HG02571 (cell line): ENCODE measurements at regions not wholly inside any gene's neighbourhood (a gene's known extent, or its start where the extent isn't known, plus 50 kb on each side); places are given as distances from the start of the nearest gene placed in this dataset.

Experiments
- ATAC-seq: cut with Tn5 transposase; IDR thresholded peaks from one replicate; pipeline ENCODE4 v1.9.1; 2021; ENCODE audit warnings: mild to moderate bottlenecking, moderate library complexity; ENCODE audit not compliant: unreplicated experiment

DNA sequence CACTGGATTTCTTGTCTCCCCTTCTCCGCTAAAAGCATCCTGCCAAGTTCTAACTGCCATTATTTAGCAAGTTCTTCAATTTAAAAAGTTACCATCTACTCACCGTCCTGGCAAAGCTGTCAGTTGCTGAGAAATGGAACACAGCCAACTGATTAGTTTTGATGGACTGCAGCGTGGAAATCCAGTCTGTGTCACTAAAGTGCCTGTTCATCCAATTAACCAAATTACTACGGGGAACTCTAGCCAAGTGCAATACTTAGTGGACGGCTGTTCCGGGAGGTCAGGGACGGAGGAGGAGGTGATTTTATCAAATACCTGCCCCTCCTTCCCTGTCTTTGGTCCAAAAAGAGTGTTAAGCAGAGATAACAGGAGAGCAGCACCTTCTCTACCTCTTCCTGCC, 260.7 kb downstream of the MAF start:
- ATAC-seq: no peak

DNA sequence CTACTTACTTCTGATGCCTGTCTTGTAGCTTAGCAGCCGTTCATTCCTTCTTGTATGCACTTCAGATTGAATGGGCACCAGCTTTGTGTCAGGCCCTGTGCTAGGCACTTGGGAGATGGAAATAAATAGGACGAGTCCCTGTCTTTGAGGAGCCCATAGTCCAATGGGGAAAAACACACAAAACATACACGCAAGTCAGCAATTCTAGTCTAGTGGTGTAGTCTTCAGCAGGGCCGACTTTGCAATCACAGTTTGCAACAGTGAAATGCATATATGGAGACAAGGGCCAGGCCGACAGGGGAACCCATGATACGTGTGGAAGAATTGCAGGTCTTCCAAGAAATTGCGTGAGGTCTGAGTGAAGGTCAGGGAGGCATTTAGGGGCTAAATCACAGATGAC, 262.6 kb downstream of the MAF start:
- ATAC-seq: no peak

- no peak for ATAC-seq
These were observed 263.9 kb downstream of the MAF start for GRCh38 chr16:79336437-79337229.

- ATAC-seq: no peak
These were observed 266.4 kb downstream of the MAF start for GRCh38 chr16:79334127-79334526.

- no peak for ATAC-seq
These were observed 269.5 kb downstream of the MAF start for GRCh38 chr16:79331066-79331465.

DNA sequence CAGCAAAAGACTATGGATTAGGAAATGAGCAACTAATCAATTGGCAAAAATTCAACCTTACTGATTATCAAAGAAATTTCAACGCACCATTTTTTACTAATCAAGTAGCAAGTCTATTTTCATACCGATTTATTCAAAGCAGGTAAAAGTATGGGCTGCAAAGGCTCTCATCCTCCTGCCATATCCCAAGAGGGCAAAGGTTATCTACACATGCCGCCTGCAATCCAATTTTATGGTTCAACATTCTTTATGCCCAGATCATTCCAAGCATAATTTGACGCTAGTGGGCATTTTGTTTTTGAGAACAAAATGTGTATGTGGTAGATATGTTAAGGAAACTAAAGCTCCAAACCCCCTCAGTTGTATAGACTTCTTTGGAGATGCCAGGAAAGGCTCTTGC, 270.6 kb downstream of the MAF start:
- no peak for ATAC-seq

- no peak for ATAC-seq
These were observed 271.4 kb downstream of the MAF start for GRCh38 chr16:79329166-79329521.

DNA sequence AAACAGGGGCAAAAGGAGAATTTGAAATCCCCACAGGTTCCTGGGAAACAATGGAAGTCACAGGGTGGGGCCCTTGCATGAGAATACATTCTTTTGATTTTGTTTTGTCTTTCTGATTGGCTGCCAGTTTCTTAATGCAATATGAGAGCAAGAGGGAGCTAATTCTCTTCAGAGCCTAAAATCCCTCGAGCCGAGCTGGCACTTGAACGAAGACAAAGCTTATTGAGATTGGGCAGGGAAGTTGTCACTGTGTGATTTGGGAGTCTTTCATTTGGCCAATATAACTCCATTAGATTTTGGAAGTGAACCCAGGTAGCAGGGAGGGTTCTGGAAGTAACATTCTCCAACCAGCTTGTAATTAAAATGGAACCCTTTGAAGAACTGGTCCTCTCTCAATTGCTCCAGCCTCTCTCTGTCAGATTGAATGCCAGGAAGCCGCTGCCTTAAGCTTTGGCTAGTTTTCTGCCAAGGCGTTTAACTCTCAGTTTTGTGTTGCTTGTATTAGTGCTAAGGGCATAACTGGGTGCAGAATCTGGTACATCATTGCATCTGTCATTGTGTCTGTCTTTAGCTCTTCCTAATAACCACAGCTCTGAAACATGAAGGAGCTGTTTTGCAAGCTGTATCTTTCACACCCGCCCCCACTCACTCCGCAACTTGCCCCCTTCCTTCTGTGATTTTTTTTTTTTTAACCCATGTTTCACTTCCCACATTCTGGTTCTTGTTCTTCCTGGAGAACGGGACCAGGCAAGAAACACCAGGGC, 272.0 kb downstream of the MAF start:
- no peak for ATAC-seq

GRCh38 chr16:79327836-79328235, 272.7 kb downstream of the MAF start:
- ATAC-seq: no peak

- no peak for ATAC-seq
These were observed 274.0 kb downstream of the MAF start for GRCh38 chr16:79326549-79326948.

DNA sequence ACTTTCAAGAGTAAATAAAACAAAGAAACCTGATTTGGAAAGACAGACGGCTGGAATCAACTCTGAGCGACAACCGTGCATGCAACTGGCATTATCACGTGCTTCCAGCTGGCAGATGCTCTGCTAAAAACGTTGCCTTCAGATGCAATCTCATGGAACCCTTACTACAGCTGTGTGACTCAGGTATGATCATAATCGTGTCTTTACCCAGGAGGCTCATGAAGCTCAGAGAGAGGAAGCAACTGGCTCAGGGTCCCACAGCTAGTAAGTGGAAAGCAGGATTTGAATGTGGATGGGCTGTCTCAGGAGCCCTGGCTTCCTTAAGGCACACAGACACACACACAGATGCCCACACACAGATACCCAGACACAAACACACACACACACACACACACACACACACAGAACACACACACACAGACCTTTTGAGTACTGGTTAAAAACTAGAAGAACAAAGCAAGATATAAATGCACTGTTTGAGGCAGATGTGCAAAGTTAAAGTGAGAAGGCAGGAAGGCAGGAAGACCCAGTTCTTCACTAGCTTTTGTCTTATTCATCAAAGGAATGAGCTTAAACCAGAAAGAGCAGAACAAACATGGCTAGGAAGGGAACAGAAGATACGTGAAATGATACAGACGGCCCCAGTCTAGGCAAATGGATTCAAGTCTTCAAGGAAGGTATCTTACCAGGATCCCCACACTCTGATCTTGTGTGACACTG, 275.2 kb downstream of the MAF start:
- ATAC-seq: no peak

- no peak for ATAC-seq
These were observed 279.6 kb downstream of the MAF start for GRCh38 chr16:79320956-79321355.

DNA sequence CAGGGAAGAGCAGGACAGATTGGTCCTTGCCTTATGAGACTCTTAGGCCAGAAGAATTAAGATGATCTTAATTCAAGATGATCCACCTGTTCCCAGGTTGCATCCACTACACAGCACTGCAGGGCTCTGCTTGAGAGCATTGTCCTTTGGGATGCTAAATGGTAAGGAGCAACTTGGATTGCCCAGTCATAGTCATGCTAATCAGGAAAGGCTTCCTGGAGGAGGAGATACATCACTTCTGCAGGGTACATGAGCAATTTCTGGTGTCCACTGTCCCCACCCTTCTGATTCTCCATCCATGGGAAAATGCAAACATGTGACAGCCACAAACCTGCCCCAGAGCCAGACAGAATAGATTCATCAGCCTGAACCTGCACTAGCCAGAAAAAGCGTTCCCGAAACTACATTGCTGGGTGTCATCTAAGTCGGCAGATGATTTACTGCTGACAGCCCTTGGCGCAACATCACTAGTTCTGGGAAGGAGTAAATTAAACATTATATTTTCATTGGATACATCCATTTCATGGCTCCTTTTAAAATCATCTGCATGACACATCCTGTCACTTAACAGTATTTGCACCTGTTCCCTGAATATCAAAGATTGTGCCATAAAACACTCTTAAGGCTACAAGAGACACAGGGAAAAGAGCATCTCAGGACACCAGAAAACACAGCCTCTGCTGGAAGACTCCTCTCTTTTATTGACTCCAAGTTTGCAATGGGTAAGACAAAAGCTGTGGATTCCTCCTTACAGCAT, 282.2 kb downstream of the MAF start:
- no peak for ATAC-seq

DNA sequence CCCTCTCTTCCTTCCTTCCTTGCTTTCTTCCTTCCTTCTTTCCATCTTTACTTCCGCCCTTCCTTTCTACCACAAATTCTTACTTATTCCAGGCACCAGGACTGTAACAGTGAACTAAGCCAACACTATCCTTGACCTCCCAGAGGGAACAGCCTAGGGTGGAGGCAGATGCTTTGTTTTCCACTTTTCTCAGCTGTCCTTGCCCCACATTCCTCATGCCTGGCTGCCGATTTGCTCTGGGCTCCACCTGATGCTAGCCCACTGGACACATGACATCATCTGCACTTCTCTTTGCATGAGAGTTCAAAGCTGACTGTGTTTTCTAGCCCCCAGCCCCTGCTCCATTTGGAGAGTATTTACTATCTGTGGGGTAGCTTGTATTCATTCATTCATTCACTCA, 283.0 kb downstream of the MAF start:
- no peak for ATAC-seq

DNA sequence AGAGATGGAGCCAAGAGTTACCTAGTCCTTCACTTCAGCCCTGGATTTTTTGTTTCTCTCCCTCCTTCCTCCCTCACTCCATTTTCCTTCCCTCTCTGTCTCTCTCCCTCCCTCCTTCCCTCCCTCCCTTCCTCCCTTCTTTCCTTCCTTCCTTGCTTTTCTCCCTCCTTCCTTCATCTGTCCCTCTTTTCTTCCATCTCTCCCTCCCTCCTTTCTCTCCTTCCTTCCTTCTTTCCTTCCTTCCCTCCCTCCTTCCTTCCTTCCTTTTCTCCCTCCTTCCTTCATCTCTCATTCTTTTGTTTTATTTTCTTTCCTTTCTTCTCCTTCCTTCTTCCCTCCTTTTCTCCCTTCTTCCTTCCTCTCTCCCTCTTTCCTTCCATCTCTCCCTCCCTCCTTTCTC, 283.5 kb downstream of the MAF start:
- ATAC-seq: no peak

GRCh38 chr16:79316004-79316458, 284.5 kb downstream of the MAF start:
- ATAC-seq: peak; percentile 79

GRCh38 chr16:79312502-79312901, 288.0 kb downstream of the MAF start:
- ATAC-seq: no peak

DNA sequence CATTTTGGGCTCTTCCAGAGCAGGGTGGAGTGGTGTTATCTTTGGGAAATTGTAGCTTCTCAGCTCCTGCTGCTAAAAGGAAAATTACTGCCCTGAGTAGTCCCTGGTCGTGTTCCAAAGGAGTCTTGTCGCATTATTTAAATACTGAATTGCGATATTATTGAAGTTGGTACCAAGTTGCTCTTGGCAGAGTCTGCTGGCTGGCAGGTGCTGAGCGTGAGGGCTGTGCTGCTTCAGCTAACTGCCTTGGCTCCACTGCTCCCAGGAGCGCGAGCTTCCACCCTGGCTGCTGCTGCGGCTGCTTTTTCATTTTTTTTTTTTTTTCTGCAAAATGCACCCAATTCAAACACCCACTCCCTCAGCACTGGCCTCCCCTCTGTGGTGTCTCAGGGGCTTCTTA, 289.8 kb downstream of the MAF start:
- ATAC-seq: no peak

DNA sequence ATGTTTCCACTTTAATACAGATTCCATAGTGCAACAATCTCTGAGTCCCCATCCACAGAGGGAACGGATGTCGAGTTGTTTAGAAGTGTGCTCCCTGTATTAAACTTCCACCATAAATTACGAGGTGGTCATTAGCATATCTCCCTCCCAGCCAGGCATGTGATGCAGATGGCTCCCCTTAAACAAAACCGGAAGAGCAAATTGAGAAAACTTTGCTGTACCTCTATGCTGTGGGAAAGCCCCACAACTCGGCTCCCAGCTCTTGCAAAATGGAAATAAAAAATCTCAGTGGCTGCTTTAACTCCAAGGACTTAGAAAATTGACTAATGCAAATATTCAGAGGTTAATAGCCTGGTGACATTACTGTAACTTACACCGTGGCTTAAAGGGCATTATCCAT, 290.9 kb downstream of the MAF start:
- no peak for ATAC-seq

DNA sequence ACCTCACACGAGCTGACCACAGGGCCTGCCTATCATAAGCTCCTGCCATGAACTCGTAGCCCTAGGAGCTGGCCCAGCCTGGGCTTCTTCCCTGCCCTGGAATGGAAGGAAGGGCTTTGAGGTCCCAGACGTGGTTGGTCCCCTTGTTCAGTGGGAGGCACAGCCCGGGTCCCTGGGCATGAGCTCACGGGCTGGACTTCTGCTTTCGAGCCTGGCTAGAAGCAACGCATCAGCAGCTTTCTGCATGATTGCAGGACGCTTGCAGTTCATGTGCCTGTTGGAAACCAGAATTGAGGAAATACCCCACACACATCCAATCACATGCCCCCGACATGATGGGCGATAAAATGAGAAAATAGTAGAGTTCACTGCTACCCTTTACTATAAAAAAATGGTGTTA, 293.3 kb downstream of the MAF start:
- ATAC-seq: no peak

GRCh38 chr16:79305074-79305473, 295.5 kb downstream of the MAF start:
- no peak for ATAC-seq
